Astrocyte of the cerebellum (primary cell): ENCODE measurements at regions not wholly inside any gene's neighbourhood (a gene's known extent, or its start where the extent isn't known, plus 50 kb on each side); places are given as distances from the start of the nearest gene placed in this dataset.

ENCODE experiments used
- DNase-seq: peaks from one replicate; pipeline ENCODE4 v3.0.0-alpha.2; 2011; ENCODE audit warnings: low read depth
- H3K4me3 ChIP-seq: 2 replicates; pipeline ENCODE4 v1.5.1; 2011; ENCODE audit warnings: mild to moderate bottlenecking, low read depth, low read length, moderate library complexity
- CTCF ChIP-seq: IDR thresholded peaks from 2 replicates; pipeline ENCODE4 v1.5.1; 2012; ENCODE audit warnings: low read length, low read depth, moderate library complexity, mild to moderate bottlenecking; ENCODE audit errors: missing control alignments
- in situ Hi-C: cut with HindIII; loops from 2 replicates; pipeline ENCODE4 v1.10.0; 2017; ENCODE audit warnings: low sequenced_read_pairs

DNA sequence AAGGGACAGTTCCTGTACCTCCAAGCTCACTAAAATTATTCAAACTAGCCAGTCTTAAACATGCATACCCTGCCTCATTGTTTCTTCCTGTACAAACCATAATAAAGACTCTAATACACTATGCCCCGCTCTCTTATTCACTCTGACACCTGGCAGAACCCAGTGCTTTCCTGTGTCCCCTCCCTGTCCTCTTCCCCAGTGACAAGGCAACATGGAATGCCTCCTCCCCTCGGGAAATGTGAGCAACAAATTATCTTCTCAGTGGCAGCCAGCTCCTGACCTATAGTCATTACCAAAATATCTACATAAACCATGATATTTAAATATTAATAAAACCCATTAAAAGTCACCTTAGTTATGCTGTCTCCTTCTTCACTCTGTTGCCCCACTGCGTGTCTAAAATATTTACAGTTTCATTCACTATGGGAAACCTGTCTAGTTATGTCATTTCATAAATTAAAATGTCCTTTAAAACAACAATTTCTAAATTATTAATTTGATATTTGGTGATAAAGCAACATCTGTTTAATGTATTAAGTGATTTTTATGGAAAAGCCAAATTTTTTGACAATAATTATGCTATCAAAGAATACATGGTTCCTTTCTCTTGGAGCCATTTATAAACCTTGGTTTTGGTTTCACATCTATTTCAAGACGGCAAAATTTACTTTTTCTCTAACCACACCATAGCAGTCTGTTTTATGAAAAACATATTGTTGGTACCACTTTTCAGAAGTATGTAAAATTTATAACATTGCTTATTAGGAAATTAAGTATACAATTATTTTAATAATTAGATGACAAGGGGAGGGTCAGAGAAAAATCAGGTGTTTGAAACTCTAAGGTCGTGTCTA lies 1355.2 kb downstream of the XPNPEP1 start:
- H3K4me3 ChIP-seq, result no peak overlapping the region
- in situ Hi-C loops, result no loop called here
- TF ChIP-seq CTCF, result no peak
- DNase-seq, result no peak

DNA sequence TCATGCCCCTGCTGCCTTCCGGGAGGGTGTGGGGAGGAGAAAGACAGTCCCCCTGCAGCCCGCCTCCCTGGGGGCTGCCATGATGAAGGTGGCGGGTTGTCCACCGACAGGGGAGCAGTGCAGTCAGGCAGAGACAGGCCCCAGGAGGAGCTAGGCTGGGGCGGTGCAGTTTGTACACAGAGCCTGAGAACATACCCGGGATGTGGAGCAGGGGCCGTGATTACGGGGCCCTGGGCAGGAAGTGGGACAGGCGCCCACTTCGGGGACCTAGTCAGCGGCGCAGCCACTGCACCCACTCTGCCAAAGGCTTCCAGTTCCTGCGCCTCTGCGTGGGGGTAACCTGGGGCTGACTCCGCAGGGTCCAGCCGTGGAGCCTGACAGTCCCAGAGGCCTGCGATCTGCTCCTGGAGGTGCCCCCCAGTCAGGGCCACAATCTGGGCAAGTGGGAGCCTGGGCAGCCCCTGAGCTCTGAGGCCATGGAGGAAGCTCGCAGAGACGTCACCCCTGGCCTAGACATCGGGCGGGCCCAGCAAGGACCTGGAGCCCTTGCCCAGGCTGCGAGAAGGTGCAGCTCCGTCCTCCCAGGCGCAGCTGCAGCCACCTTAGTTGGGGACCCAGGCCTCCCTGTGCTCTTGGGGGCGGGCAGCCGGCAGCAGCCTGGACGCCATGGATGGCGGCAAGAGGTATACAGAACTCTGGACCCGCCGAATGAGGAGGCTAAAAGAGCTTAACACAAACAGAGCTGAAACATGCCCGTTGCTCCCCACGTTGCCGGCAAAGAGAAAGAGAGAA lies 1356.8 kb downstream of the XPNPEP1 start:
- DNase-seq, result no peak
- in situ Hi-C loops, result no loop called here
- no peak for TF ChIP-seq CTCF
- no peak overlapping the region for H3K4me3 ChIP-seq

GRCh38 chr10:108562105-108562504 lies 1361.2 kb downstream of the XPNPEP1 start:
- in situ Hi-C loops, result no loop called here
- DNase-seq, result no peak
- no peak for TF ChIP-seq CTCF
- no peak overlapping the region for H3K4me3 ChIP-seq

DNA sequence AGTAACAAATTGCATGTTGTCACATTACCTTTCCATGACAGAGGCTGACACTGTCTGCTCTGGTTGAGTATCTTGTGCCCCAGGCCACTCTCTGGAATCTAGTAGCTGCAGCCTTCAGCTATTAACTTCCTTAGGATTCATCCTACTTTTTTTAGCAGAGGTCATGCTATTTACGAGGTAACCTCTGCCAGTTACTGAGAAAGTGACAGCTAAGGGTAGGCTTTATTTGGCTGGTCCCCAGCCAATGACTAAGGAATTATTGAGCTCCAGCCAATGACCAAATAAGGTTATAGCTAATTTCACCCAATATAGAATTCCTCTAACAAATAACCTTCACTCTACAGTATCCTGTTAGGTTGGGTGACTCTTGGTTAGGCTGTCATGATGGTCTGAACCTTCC lies 1361.7 kb downstream of the XPNPEP1 start:
- in situ Hi-C loops, result no loop called here
- DNase-seq, result no peak
- no peak for TF ChIP-seq CTCF
- H3K4me3 ChIP-seq, result no peak overlapping the region

DNA sequence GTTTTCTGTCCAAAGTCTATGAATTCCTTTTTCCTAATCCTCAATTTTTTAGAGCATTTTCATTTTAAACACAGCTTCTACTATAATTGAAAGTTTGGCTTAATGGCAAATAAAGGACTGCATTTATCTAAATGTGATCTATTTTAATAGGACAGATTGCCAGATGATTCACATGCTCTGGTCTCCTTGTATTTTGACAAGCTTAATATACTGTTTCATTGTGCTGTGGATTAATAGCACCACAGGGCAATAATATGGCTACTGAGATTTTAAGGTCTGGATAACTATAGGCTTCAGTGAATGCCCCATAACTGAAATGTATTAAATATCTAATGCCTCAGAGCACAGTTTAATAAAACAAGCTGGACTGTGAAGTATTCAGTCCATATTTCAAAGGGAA lies 1362.8 kb downstream of the XPNPEP1 start:
- no peak for TF ChIP-seq CTCF
- no peak overlapping the region for H3K4me3 ChIP-seq
- no peak for DNase-seq
- in situ Hi-C loops, result no loop called here

DNA sequence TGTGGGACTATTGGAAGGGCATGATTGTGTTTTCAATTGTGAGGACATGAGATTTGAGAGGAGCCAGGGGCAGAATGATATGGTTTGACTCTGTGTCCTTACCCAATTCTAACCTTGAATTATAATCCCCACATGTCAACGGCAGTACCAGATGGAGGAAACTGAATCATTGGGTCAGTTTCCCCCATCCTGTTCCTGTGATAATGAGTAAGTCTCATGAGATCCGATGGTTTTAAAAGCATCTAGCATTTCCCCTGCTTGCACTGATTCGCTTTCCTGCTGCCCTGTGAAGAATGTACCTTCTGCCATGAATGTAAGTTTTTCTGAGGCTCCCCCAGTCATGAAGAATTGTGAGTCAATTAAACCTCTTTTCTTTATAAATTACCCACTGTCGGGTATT lies 1367.1 kb downstream of the XPNPEP1 start:
- in situ Hi-C loops, result no loop called here
- TF ChIP-seq CTCF, result no peak
- H3K4me3 ChIP-seq, result no peak overlapping the region
- no peak for DNase-seq
